Cardiac fibroblast (primary cell): ENCODE measurements at regions not wholly inside any gene's neighbourhood (a gene's known extent, or its start where the extent isn't known, plus 50 kb on each side); places are given as distances from the start of the nearest gene placed in this dataset.

Source experiments
- DNase-seq, 2 donors: peaks; one replicate each; pipeline versions ENCODE4 v3.0.0 to v3.0.0-alpha.2; 2010; ENCODE audit warnings: low read depth in 2 of 2
- H3K4me3 ChIP-seq, 2 donors: replicated peaks in 1 of 2; 1 replicate in 1 of 2; 2 replicates in 1 of 2; pipeline ENCODE4 v1.5.1; 2011; ENCODE audit warnings: low read depth in 2 of 2, low read length in 2 of 2, mild to moderate bottlenecking in 2 of 2, moderate library complexity in 1 of 2
- TF ChIP-seq, protein P1 (sequence below): IDR thresholded peaks from one replicate; pipeline ENCODE4 v1.5.1; 2011; ENCODE audit warnings: low read depth, mild to moderate bottlenecking, low read length, inconsistent platforms

DNA sequence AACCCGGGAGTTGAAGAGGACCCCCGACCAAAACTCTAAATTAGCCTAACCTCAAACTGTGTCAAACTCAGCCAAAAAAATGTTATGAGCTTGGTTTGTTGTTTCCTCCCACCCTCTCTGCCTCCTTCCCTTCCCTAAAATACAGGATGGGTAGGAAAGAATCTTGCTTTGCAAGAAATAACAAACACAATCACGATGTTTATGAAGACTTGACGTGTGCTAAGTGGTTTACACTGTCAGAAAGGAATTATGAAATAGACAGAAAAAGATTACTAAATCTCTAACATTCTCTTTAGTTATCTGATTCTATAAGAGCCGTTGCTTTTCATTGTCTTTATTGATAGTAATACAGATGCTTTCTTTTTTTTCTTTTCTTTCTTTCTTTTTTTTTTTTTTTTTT, 285.1 kb downstream of the BMP7 start:
- no peak overlapping the region for H3K4me3 ChIP-seq
- TF ChIP-seq, protein P1, sequence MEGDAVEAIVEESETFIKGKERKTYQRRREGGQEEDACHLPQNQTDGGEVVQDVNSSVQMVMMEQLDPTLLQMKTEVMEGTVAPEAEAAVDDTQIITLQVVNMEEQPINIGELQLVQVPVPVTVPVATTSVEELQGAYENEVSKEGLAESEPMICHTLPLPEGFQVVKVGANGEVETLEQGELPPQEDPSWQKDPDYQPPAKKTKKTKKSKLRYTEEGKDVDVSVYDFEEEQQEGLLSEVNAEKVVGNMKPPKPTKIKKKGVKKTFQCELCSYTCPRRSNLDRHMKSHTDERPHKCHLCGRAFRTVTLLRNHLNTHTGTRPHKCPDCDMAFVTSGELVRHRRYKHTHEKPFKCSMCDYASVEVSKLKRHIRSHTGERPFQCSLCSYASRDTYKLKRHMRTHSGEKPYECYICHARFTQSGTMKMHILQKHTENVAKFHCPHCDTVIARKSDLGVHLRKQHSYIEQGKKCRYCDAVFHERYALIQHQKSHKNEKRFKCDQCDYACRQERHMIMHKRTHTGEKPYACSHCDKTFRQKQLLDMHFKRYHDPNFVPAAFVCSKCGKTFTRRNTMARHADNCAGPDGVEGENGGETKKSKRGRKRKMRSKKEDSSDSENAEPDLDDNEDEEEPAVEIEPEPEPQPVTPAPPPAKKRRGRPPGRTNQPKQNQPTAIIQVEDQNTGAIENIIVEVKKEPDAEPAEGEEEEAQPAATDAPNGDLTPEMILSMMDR: no peak

DNA sequence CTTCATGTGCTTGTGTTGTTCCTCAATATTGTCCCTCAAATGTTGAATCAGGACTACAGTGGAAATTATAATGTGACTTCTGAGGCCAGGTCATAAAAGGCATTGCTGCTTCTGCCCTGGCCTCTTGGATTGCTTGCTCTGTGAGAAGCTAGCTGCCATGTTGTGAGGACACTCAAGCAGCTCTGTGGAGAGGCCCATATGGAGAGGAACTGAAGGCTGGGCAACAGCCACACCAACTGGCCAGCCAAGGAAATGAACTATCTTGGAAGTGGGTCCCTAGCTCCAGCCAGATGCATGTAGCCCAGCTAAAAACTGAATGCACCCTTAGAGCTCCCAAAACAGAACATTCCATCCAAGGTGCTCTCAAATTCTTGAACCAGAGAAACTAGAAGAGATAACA, 282.6 kb downstream of the BMP7 start:
- TF ChIP-seq, protein P1: no peak
- H3K4me3 ChIP-seq: no peak overlapping the region
- DNase-seq: no peak

More for the DNA sequence above, 285.1 kb downstream of the BMP7 start:
- DNase-seq: no peak

DNA sequence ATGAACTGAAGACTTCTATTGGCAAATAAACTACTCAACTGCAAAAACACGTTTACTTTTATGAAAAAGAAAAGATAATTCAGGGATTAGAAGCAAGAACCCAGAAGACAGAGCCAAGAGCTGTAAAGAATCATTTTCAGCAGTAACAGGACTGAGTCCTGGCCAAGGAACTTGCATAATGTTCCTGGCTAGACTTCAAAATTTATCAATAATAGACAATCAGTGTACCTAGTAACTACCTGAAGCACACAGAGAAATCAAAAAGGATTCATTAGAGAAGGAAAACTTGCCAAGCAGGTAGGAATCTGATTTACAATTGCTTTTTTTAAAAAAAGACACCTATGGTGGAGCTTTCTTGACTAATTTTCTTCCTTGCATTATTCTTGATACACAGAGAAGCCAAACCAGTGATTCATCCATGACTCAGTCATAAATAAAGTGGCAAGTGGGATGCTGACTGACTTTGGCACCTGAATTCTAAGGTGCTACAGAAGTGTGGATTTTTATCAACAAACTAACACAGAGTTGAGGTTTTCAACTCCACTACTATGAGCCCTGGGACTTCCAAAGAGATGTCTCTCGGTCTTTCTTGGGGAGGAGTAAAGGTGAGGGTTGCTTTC, 281.3 kb downstream of the BMP7 start:
- no peak overlapping the region for H3K4me3 ChIP-seq
- TF ChIP-seq, protein P1: no peak

DNA sequence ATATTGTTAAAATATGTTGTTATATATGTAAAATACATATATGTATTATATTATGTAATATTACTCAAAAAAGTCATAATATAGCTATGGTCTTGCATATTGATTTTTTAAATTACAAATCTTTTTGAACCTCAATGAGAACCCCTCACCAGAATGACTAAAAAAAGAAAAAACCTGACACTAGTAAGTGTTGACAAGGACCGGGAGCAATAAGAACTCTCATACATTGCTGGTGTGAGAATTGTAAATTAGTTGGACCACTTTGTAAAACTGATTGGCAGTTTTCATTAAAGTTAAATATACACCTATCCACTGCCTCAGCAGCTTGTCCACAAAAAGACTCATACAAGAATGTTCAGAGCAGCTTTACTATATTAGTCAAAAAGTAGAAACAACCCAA, 280.0 kb downstream of the BMP7 start:
- H3K4me3 ChIP-seq: no peak overlapping the region
- no peak for DNase-seq
- TF ChIP-seq, protein P1: no peak

More for the DNA sequence above, 281.3 kb downstream of the BMP7 start:
- DNase-seq: no peak

DNA sequence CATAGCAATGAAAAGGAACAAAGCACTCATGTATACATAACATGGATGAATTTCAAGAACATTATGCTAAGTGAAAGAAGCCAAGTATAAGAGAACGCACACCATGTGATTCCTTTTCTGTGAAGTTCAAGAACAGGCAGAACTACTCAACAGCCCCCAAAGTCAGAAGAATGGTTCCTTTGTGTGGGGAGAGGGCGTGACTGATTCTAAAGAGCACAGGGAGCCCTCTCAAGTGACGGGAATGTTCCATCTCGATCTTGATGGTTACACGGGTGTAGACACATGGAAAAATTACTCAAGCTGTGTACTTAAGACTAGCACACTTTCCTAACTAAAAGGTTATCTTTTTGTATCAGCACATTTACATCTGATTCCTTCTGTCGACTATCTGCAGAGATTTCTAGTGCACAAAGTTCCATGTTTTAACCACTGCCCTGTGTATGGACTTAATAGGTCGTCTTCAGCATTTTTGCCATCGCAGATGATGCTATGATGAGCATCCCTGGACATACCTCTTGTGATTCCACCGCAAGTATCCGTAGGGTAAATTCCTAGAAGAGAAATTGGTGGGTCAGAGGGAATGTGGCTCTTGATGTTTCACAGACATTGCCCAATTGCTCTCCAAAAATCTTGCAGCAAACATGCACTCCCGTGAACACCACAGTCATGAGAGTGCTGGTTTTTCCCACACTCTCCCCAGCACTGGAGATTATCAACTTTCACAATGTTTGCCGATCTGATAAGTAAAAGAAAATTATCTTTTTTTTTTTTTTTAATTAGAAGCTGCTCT, 279.3 kb downstream of the BMP7 start:
- peak in 1 of 2 donors; percentile 36 for DNase-seq
- H3K4me3 ChIP-seq: no peak overlapping the region
- TF ChIP-seq, protein P1: no peak

DNA sequence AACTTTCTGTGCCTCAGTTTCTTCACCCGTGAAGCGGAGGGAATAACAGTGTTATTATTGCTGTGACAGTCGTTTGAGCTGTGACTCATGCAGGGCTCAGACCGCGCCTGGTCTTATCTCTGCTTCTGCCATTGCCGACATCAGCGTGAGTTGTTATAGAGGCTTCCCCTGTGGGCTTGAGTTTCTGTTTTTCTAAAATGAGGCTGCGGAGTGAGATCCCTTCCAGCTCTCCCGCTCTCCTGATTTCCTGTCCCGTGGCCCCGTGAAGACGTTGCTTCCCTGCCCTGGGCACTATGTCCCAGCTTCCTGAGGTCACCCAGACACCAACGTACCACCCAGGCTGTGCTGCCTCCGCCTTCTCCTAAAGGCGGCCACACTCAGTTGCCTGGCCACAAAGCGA, 278.5 kb downstream of the BMP7 start:
- H3K4me3 ChIP-seq: no peak overlapping the region
- DNase-seq: peak in 1 of 2 donors; percentile 11
- TF ChIP-seq, protein P1: no peak
